Right lung (tissue), 2 donors: ENCODE measurements at regions not wholly inside any gene's neighbourhood (a gene's known extent, or its start where the extent isn't known, plus 50 kb on each side); places are given as distances from the start of the nearest gene placed in this dataset.
"Not testable (repeated sequence)": the region's sequence is repeated elsewhere in the genome, so short reads cannot be mapped to it uniquely, and the experiment has no call there.

ENCODE experiments used
- DNase-seq, 2 donors: peaks; one replicate each; pipeline ENCODE4 v3.0.0-alpha.2; 2013

DNA sequence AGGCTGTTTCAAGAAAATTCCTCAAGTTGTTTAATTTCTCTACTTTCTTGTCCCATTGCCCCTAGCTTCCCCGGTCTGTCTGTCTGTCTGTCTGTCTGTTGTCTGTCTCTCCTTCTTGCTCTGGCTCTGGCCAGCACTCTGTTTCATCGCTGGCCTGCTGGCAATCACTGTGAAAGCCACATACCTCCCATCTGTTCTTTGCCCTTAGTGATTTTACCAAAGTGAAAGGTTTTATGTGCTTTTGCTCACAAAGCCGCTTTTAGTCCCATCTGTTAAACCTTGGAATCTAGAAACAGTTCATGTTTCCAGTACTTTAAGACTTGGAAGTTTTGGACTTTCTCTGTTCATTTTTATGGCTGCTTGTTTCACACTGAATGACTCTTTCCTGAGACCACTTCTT, 87.8 kb upstream of the EXOC2 start:
- no peak for DNase-seq

DNA sequence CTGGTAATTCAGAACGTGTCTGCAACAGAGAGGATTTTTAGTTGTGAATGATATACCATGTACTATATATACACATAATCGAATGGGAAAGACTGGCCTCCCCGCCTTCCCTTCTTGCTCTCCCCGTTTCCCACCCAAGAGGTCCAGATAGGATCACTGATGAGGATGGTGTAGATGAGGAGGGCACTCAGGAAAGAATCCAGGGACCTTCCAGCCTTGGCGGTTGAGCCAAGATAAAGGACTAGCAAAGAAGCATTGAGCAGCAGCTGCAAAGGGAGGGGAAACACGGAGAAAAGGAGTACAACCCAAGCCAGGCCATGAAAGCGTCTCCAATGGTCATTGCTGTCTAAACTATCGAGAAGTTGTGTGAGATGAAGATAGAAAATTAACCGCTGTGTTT, 84.0 kb upstream of the EXOC2 start:
- DNase-seq: no peak

DNA sequence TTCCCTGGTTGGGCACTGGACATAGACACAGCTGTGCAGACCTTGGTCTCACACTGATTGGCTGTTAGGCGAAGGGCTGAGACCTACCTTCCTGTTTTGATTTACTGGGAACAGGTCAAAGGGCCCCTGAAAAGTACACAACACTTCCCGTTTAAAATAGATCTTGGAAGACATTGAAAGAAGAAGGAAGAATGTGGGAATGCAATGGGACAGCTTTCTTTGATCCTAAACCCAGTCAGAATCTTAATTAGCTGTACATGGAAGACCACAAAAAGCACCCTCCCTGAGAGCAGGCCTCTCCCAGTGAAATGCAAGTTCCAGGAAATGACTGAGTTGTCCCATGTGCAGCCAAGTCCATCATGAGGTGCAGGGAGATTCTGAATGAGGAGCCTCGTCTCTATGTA, 83.6 kb upstream of the EXOC2 start:
- peak; percentile 83 to 87 for DNase-seq

DNA sequence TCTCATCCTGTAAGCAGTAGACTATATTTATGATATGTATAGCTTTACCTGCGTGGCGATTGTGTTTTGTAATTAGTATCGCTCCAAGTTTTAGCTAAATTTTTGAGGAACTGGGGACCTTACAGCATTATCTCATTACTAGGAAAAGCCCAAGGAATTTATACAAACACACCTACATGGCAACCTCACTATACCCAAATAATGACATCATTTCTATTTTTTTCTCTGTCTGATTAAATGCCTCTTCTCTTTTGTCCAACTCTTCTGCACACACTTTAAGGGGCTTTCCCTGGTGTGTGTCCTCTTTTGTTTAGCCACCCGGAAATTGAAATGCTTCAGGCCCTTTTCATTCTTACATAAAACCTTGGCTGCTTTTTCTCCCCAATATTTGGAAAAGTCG, 82.9 kb upstream of the EXOC2 start:
- DNase-seq: no peak

DNA sequence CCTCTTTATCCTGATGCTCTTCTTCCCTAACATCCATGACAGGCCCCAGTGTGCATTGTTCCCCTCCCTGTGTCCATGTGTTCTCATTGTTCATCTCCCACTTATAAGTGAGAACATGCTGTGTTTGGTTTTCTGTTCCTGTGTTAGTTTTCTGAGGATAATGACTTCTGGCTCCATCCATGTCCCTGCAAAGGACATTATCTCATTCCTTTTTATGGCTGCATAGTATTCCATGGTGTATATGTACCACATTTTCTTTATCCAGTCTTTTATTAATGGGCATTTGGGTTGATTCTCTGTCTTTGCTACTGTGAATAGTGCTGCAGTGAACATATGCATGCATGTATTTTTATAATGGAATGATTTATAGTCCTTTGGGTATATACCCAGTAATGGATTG, 78.7 kb upstream of the EXOC2 start:
- DNase-seq: not testable (repeated sequence)

DNA sequence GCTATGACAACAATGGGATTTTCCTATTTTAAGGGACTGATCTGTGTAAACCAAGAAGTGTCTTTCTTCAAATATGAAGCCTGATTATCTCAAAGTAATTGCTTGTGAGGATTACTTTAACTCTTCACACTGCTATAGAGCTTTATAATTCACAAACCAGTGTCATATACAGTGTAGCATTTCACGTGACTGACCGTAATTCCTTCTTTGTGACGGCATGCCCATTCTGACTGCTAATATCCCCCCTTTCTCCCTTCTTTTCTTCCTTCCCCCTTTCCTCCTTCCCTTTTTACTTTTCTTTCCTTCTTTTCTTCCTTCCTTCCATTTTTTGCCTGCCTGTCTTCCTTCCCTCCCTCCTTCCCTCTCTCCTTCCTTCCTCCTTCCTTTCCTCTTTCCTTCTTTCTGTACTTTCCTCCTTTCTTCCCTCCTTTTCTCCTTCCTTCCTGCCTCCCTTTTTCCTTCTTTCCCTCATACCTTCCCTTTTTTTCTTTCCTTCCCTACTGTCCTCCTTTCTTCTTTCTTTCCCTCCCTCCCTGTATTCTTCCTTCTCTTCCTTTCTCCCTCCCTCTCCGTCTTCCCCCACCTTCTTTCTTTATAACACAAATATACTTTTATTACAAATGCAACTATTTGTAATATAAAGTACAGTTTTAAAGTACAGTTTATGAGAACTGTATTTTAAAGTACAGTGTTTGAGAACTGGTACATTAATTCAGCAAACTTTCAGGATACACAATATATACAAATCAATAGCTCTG, 75.0 kb upstream of the EXOC2 start:
- no peak for DNase-seq

DNA sequence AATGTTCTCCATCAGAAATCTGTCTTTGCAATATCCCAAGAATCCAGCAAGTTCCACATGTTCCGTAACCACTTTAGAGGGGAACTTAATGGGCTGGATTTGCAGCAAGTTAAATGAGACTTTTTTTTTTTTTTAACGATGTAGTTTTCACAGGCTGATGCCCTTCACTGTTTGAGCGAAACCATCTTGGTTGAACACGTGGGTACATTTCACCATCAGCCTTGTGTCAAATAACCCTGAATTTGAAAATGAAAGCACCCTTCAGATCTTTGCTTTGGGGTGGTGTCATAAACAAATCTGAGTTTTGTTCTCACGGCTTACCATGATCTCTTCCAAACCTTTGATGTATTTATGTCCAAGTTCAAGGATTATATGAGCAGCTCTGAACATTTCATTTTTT, 73.7 kb upstream of the EXOC2 start:
- peak; percentile 16 to 27 for DNase-seq

DNA sequence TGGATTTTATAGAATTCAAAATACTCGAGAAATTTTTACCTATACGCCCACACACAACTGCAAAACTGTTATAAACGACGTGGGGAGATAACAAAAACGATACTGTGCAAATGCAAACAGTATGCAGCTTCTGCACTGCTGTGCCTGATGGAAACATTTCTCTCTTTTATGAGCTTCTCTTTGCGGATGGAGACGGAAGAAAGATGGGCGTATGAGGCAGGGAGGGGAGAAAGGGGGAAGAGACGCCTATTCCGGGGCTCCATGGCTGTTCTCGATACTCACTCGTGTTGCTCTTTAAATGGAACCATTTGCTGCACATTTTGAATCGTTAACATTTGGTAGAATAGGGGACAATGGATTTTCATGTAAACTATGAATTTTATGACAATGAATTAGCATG, 69.1 kb upstream of the EXOC2 start:
- no peak for DNase-seq

DNA sequence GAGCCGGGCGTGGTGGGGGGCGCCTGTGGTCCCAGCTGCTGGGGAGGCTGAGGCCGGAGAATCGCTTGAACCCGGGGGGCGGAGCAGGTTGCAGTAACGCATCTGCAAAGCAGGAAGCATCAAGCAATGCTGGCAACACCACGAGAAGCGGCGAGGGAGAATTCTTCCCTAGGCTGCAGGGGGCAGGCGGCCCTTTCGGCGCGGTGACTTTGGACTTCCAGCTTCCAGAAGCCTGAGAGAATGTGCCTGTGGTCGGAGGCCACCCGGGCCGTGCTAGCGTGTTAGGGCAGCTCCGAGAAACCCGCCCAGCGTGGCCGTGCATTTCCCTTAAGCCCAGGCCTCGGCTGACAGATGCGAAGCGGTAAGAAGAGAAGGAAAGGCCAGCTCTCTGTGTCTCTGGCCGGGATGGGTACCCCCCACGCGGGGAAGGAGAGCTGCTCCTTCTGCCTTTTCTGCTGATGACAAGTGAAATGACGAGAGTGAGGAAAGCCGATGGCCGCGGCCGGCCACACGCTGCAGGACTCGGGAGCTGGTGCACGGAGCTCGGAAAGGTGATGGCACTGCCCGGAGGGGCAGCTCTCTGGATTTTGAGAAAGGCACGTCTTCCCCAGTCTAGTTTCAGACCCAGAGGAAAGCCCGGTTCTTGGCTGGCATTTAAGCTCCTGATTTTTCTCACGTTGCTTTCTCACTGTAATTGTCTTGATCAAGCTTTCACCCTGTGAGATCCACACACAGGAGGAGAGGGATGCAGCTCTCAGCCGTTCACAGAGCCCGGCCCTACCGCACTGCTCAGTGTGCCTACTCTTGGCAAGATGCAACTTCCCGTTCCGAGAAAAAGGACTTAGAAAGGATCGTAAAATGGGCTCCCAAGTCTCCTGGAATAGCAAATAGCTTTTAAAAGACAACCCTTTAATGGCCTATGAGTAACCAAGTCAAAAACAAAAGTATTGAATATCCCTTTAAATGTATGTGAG, 68.3 kb upstream of the EXOC2 start:
- DNase-seq: no peak

DNA sequence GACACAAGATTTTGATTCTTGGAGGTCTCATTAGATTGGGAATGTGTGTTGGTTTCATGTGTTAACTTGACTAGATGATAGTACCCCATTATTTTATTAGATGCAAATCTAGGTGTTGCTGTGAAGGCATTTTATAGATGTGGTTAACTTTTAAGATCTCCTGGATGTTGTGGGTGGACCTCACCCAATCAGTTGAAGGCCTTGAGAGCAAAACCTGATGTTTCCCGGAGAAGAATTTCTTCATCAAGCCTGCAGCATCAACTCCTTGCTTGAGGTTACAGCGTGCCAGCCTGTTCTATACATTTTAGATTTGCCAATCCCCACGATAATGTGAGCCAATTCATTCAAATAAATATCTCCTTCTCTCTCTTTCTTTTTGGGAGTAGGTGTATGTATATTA, 66.8 kb upstream of the EXOC2 start:
- DNase-seq: no peak

DNA sequence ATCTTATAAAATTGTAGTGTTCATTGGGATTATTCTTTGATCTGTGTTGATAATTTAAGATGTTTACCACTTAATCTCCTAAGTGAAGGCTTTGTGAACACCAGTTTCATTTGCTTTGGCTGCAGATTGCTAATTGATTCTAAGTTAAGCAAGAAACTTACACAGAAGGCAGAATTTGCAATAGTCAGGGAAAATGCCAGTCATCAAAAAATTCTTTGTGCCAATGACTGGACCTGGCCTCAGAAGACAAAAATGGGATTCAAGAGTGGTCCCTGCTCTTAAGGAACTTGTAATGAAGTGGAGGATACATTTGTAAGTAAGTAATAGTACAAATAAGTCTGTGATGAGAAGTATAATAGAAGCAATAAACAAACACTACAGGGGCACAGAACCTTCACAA, 63.3 kb upstream of the EXOC2 start:
- no peak for DNase-seq

DNA sequence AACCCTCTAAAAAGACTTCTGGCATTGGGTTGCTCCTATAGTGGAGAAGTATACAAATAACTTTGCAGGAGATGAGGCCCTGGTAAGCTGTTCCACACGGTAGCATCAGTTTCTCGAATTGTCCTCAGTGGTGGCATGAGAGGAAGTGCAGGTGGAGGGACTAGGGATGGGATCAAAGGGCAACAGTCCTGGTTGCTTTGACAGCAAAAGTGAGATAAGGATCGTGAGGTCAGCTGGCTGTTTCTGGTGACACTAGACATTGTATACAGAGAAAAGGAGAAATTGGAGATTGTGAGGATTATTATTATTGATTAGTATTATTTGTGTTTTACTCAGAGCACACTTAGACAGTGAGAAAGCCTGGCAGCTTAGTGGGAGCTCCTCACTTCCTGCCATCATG, 61.3 kb upstream of the EXOC2 start:
- DNase-seq: no peak

DNA sequence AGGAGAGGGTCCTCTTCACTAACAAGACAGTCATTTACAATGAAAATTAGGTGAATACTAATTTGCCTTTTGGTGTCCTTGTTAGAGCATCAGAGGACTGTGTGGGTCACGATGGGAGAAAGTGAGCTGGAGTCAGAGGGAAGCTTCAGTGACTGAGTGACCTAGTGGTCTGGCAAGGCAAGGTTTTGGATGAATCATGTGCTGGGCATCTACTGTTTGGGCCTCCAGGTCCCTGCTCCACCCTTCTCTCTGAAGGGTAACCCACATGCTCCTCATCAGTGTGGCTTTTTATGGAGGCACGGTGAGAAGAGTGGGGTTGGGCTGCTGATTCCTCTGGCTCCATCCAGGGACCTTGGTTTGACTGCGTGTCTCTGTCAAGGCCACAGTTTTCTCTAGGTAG, 60.5 kb upstream of the EXOC2 start:
- no peak for DNase-seq

DNA sequence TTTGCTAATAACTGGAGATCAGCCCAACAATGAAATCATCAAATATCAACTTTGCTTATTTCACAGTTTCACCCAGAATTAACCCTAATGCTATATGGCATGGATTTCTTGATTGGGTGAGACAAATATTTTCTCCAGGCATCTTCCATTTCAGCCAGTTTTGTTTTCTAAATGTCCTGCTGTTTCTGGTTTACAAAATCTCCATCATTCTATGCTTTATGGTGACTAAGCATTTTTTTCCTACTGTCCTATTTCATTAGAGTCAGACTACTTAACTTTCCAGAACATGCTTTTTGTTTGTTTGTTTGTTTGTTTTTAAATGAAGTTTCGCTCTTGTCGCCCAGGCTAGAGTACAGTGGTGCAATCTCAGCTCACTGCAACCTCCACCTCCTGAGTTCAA, 59.5 kb upstream of the EXOC2 start:
- no peak for DNase-seq

DNA sequence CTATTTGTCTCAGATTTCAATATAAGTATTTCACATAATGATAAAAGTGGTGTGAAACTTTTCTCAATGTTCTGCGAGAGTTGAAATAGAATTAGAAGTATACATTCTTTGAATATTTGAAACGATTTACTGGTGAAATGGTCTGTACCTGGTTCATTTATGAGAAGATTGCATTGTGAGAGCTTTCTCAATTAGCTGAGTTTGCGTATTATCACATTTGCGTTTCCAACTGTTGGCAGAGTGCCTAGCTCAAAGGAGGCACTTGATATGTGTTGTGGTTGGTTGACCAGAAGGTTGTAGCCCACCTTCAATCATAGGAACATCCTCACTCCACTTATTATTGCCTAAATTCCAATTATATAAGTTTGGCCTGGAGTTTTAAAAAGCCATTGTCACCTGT, 58.8 kb upstream of the EXOC2 start:
- no peak for DNase-seq

DNA sequence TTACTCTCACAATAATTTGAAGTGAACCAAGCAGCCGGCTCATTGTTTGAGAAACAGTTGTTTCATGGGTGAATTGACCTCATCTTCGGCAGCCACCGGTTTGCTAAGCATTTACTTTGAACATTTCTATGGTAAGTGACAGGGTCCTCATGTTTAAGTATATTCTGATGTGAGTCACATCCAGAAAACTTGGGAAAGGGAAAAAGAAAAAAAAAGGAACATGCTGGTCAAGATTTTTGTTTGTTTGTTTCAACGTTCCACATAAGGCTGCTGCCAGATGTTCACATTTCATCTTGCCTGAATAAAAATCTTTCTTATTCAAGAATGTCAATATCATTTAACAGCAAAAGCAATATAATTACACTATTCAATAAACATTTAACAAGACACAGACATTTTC, 55.0 kb upstream of the EXOC2 start:
- DNase-seq: no peak

DNA sequence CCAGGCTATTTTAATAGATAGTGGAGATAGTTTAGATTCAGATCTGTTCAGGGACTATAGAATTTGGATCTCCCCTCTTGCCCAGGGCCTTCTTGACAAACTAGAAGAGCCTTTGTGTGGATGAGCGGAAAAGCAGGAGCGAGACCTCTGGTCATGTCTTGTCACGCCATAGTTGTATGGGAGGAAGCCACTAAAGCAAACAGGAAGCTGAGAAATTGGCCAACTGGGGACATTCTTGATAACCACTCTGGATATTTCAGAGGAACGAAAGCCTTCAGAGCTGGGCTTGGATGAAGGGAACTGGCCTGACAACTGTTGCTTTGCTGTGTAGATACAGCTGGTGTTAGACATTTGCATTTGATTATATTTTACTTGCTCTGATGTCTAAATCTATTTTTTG, 54.1 kb upstream of the EXOC2 start:
- no peak for DNase-seq

DNA sequence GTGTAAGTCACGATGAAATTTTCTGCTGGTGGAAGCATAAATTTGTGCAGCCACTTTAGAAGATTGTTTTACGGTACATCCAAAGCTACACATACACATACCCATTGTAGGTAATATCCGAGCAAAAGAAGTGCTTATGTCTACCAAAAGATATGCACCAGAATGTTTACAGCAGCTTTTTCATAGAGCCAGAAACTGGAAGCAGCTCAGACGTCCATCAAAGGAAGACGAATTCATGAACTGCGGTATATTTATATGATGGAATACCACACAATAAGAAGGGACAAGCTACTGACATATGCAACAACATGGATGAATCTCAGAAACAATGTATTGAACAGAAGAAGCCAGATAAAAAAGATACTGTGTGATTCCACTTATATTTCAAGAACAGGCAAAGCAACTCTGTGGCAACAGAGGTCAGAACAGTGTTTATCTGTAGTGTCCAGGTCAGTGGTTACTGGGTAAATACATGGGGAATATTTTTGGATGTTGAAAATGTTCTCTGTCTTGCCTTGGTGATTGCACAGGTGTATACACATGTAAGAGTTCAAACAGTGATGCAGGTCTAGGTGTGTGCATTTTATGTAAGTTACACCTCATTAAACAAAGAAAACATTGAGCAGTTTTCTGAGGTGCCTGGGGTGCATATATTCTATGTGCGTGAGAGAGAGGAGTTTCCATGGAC, 51.9 kb upstream of the EXOC2 start:
- no peak for DNase-seq

DNA sequence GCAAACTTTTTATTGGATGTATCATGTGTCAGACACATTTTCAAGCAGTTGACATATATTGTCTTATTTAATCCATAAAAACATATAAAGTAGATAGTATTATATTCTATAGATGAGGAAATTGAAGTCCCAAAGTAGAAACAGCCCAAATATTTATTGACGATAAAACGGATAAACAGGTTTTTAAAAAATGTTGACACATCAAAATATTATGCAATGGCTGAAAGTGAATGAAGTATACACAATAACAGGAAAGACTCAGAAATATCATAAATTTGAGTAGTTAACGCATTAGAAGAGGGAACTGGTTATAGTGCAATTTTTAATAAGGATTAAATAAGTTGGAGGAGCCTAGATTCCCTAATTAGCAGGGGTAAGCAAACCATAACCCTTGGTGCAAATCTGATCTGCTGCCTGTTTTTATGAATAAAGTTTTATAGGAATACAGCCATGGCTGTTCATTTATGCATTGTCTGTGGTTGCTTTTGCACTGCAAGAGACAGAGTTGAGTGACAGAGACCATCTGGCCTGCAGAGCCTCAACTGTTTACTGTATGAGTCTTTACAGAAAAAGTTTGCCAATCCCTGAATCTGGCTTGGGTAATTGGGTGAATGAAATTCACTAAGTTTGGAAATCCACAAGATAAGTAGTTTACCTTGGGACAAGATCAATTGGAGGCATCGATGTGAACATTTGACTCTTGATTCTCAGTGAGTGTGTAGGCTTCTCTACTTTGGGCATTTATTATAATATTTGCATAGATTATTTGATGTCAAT, 50.6 kb upstream of the EXOC2 start:
- DNase-seq: no peak
